Neural cell (in vitro differentiated cells): ENCODE measurements at regions not wholly inside any gene's neighbourhood (a gene's known extent, or its start where the extent isn't known, plus 50 kb on each side); places are given as distances from the start of the nearest gene placed in this dataset.
"Not testable (repeated sequence)": the region's sequence is repeated elsewhere in the genome, so short reads cannot be mapped to it uniquely, and the experiment has no call there.

Experiments used
- H2AFZ ChIP-seq: fragments of 200-600, 300-800 bp; sonication (generic), shearing (Covaris generic); 2 replicates; pipeline ENCODE4 v1.6.0; 2014; ENCODE audit warnings: low read depth, mild to moderate bottlenecking, antibody characterized with exemption, low read length, moderate library complexity
- H3F3A ChIP-seq: fragments of 200-600 bp; shearing (Covaris generic); 2 replicates; pipeline ENCODE4 v1.6.1; 2016; ENCODE audit warnings: mild to moderate bottlenecking, moderate library complexity, mixed read lengths, antibody characterized with exemption, low read length; ENCODE audit not compliant: insufficient read depth, poor library complexity, severe bottlenecking
- H3K27ac ChIP-seq: fragments of 200-600, 300-800 bp; sonication (generic), shearing (Covaris generic); 2 replicates; pipeline ENCODE4 v1.5.1; 2014; ENCODE audit warnings: mild to moderate bottlenecking, low read length, moderate library complexity
- H3K27me3 ChIP-seq: fragments of 300-800, 200-600 bp; sonication (generic), shearing (Covaris generic); 2 replicates; pipeline ENCODE4 v1.6.0; 2014; ENCODE audit warnings: mild to moderate bottlenecking, low read depth, low read length, moderate library complexity; ENCODE audit not compliant: insufficient read depth
- H3K36me3 ChIP-seq: fragments of 300-800, 200-600 bp; sonication (generic), shearing (Covaris generic); 2 replicates; pipeline ENCODE4 v1.5.1; 2014; ENCODE audit warnings: mild to moderate bottlenecking, antibody characterized with exemption, low read length, moderate library complexity; ENCODE audit not compliant: insufficient read depth
- H3K4me2 ChIP-seq: fragments of 300-800, 200-600 bp; sonication (generic), shearing (Covaris generic); 2 replicates; pipeline ENCODE4 v1.6.0; 2014; ENCODE audit warnings: mild to moderate bottlenecking, low read length
- H3K4me3 ChIP-seq: fragments of 300-800, 200-600 bp; sonication (generic), shearing (Covaris generic); 2 replicates; pipeline ENCODE4 v1.5.1; 2014; ENCODE audit warnings: mild to moderate bottlenecking, low read length, moderate library complexity
- H3K79me2 ChIP-seq: fragments of 200-600 bp; shearing (Covaris generic); replicated peaks from 2 replicates; pipeline ENCODE4 v1.6.0; 2014; ENCODE audit warnings: mild to moderate bottlenecking, low read length, moderate library complexity; ENCODE audit not compliant: insufficient read depth
- H3K9ac ChIP-seq: fragments of 300-800, 200-600 bp; sonication (generic), shearing (Covaris generic); 2 replicates; pipeline ENCODE4 v1.6.1; 2016; ENCODE audit warnings: mild to moderate bottlenecking, low read length, mixed read lengths
- H3K9me2 ChIP-seq: fragments of 200-600 bp; shearing (Covaris generic); 2 replicates; pipeline ENCODE4 v1.6.1; 2016; ENCODE audit warnings: mild to moderate bottlenecking, low read length, mixed read lengths; ENCODE audit not compliant: insufficient read depth
- H3K9me3 ChIP-seq: fragments of 200-600, 300-800 bp; sonication (generic), shearing (Covaris generic); 2 replicates; pipeline ENCODE4 v1.6.1; 2016; ENCODE audit warnings: mild to moderate bottlenecking, mixed run types, low read length, moderate library complexity, mixed read lengths
- H4K20me1 ChIP-seq: fragments of 200-600 bp; shearing (Covaris generic); 2 replicates; pipeline ENCODE4 v1.6.1; 2016; ENCODE audit warnings: mild to moderate bottlenecking, mixed run types; ENCODE audit not compliant: insufficient read depth

GRCh38 chr17:15802917-15803316 is 70.8 kb downstream of the TBC1D26 start:
- not testable (repeated sequence) for H4K20me1 ChIP-seq, H3K27me3 ChIP-seq, H3F3A ChIP-seq, H3K9me3 ChIP-seq, H3K4me2 ChIP-seq, H3K9ac ChIP-seq, H3K36me3 ChIP-seq, H3K79me2 ChIP-seq, H3K4me3 ChIP-seq, H2AFZ ChIP-seq, H3K9me2 ChIP-seq, H3K27ac ChIP-seq

GRCh38 chr17:15806825-15807224 is 74.7 kb downstream of the TBC1D26 start:
- not testable (repeated sequence) for H3F3A ChIP-seq, H4K20me1 ChIP-seq, H3K4me3 ChIP-seq, H3K27me3 ChIP-seq, H2AFZ ChIP-seq, H3K79me2 ChIP-seq, H3K27ac ChIP-seq, H3K9me2 ChIP-seq, H3K4me2 ChIP-seq, H3K9me3 ChIP-seq, H3K9ac ChIP-seq, H3K36me3 ChIP-seq

GRCh38 chr17:15813388-15813787 is 81.3 kb downstream of the TBC1D26 start:
- H2AFZ ChIP-seq, H3K36me3 ChIP-seq, H3K9me3 ChIP-seq, H3K79me2 ChIP-seq, H3K4me2 ChIP-seq, H3K9ac ChIP-seq, H3K27ac ChIP-seq, H4K20me1 ChIP-seq, H3K4me3 ChIP-seq, H3K27me3 ChIP-seq, H3F3A ChIP-seq, H3K9me2 ChIP-seq: not testable (repeated sequence)

- H3K36me3 ChIP-seq, H4K20me1 ChIP-seq, H3K27ac ChIP-seq, H3K4me3 ChIP-seq, H3K4me2 ChIP-seq, H3K27me3 ChIP-seq, H3F3A ChIP-seq, H3K9me3 ChIP-seq, H3K9ac ChIP-seq, H2AFZ ChIP-seq, H3K79me2 ChIP-seq, H3K9me2 ChIP-seq: not testable (repeated sequence)
Measured at GRCh38 chr17:15814003-15814402, 81.9 kb downstream of the TBC1D26 start.

GRCh38 chr17:15817861-15818260 is 85.8 kb downstream of the TBC1D26 start:
- H3K9ac ChIP-seq, H3F3A ChIP-seq, H3K9me2 ChIP-seq, H3K36me3 ChIP-seq, H3K4me2 ChIP-seq, H3K4me3 ChIP-seq, H3K27me3 ChIP-seq, H3K27ac ChIP-seq, H4K20me1 ChIP-seq, H2AFZ ChIP-seq, H3K9me3 ChIP-seq, H3K79me2 ChIP-seq: not testable (repeated sequence)

- not testable (repeated sequence) for H2AFZ ChIP-seq, H3K79me2 ChIP-seq, H3K27ac ChIP-seq, H3F3A ChIP-seq, H3K9me3 ChIP-seq, H4K20me1 ChIP-seq, H3K4me2 ChIP-seq, H3K27me3 ChIP-seq, H3K4me3 ChIP-seq, H3K9me2 ChIP-seq, H3K9ac ChIP-seq, H3K36me3 ChIP-seq
Measured at GRCh38 chr17:15822280-15822679, 90.2 kb downstream of the TBC1D26 start.
